ENCODE measurements at regions not wholly inside any gene's neighbourhood (a gene's known extent, or its start where the extent isn't known, plus 50 kb on each side); places are given as distances from the start of the nearest gene placed in this dataset.
A peak's percentile ranks its signal among the peaks of the same experiment; 100 is the strongest.

GRCh38 chr15:85312929-85313331 lies 67.5 kb upstream of the AKAP13 start:
- TF ChIP-seq CTCF (IDR thresholded peaks at IDR 0.05; ENCODE audit: extremely low read depth, insufficient read depth, missing control alignments): peak; percentile 1
- no peak for DNase-seq (ENCODE audit: low spot score)
- in situ Hi-C loops (cut with MboI; ENCODE audit: low pct_unique_long_range_greater_than_20kb, low sequenced_read_pairs, unreplicated experiment): no loop called here

GRCh38 chr15:85313339-85313738 lies 67.1 kb upstream of the AKAP13 start:
- no peak for TF ChIP-seq CTCF (IDR thresholded peaks at IDR 0.05; ENCODE audit: extremely low read depth, insufficient read depth, missing control alignments)

GRCh38 chr15:85314146-85314545 lies 66.3 kb upstream of the AKAP13 start:
- no peak for TF ChIP-seq CTCF (IDR thresholded peaks at IDR 0.05; ENCODE audit: extremely low read depth, insufficient read depth, missing control alignments)
- DNase-seq (ENCODE audit: low spot score): no peak
- in situ Hi-C loops (cut with MboI; ENCODE audit: low pct_unique_long_range_greater_than_20kb, low sequenced_read_pairs, unreplicated experiment): no loop called here

More at GRCh38 chr15:85313339-85313738, 67.1 kb upstream of the AKAP13 start:
- no peak for DNase-seq (ENCODE audit: low spot score)
- in situ Hi-C loops (cut with MboI; ENCODE audit: low pct_unique_long_range_greater_than_20kb, low sequenced_read_pairs, unreplicated experiment): no loop called here

GRCh38 chr15:85314633-85315032 lies 65.8 kb upstream of the AKAP13 start:
- DNase-seq (ENCODE audit: low spot score): no peak
- in situ Hi-C loops (cut with MboI; ENCODE audit: low pct_unique_long_range_greater_than_20kb, low sequenced_read_pairs, unreplicated experiment): no loop called here
- TF ChIP-seq CTCF (IDR thresholded peaks at IDR 0.05; ENCODE audit: extremely low read depth, insufficient read depth, missing control alignments): no peak

- DNase-seq (ENCODE audit: low spot score): no peak
- TF ChIP-seq CTCF (IDR thresholded peaks at IDR 0.05; ENCODE audit: extremely low read depth, insufficient read depth, missing control alignments): no peak
- in situ Hi-C loops (cut with MboI; ENCODE audit: low pct_unique_long_range_greater_than_20kb, low sequenced_read_pairs, unreplicated experiment): no loop called here
These were observed 64.0 kb upstream of the AKAP13 start for GRCh38 chr15:85316244-85316934.

- peak; percentile 61 for DNase-seq (ENCODE audit: low spot score)
- in situ Hi-C loops (cut with MboI; ENCODE audit: low pct_unique_long_range_greater_than_20kb, low sequenced_read_pairs, unreplicated experiment): no loop called here
- no peak for TF ChIP-seq CTCF (IDR thresholded peaks at IDR 0.05; ENCODE audit: extremely low read depth, insufficient read depth, missing control alignments)
These were observed 62.2 kb upstream of the AKAP13 start for GRCh38 chr15:85318048-85318731.

Measured in GM13977 (cell line).